ENCODE measurements at regions not wholly inside any gene's neighbourhood (a gene's known extent, or its start where the extent isn't known, plus 50 kb on each side); places are given as distances from the start of the nearest gene placed in this dataset.

- TF ChIP-seq CTCF (optimal IDR thresholded peaks at IDR 0.05 in 1 of 3, IDR thresholded peaks at IDR 0.05 in 1 of 3, conservative IDR thresholded peaks at IDR 0.05 in 1 of 3; ENCODE audit: extremely low read depth in 1 of 3, insufficient read depth in 2 of 3, low read length in 3 of 3) = no peak
- TF ChIP-seq EZH2 (IDR thresholded peaks at IDR 0.05; ENCODE audit: low read length) = no peak
These were observed 412.8 kb downstream of the DIPK2A start for GRCh38 chr3:144384241-144384979.
